Cardiac septum (tissue), 1 donor: ENCODE measurements at regions not wholly inside any gene's neighbourhood (a gene's known extent, or its start where the extent isn't known, plus 50 kb on each side); places are given as distances from the start of the nearest gene placed in this dataset.
"Not testable (repeated sequence)": the region's sequence is repeated elsewhere in the genome, so short reads cannot be mapped to it uniquely, and the experiment has no call there.

Source experiments
- DNase-seq: peaks from one replicate; pipeline ENCODE4 v3.0.0-alpha.2; 2020; ENCODE audit warnings: low spot score
- intact Hi-C: fragments of 100-400 bp; cut with DNase I; formaldehyde crosslinking; loops from one replicate; pipeline ENCODE4 v1.14.0; 2022
- donor health status: DM: no; HTN: no; CAD: no.

- DNase-seq, result no peak
- intact Hi-C loops, result loop anchor here (10.0 kb wide), 1 partner anchor 115 kb away; the partner anchor contains the start of gene CIBAR2
Observed at GRCh38 chr16:85229869-85230462, 117.7 kb upstream of the CIBAR2 start.

- DNase-seq, result not testable (repeated sequence)
- intact Hi-C loops, result loop anchor here (10.0 kb wide), 1 partner anchor 116 kb away; the partner anchor contains the start of gene CIBAR2
Observed at GRCh38 chr16:85230764-85231383, 118.6 kb upstream of the CIBAR2 start.

GRCh38 chr16:85231959-85232358 is 119.7 kb upstream of the CIBAR2 start:
- intact Hi-C loops, result loop anchor here (10.0 kb wide), 1 partner anchor 117 kb away; the partner anchor contains the start of gene CIBAR2
- DNase-seq, result no peak

DNA sequence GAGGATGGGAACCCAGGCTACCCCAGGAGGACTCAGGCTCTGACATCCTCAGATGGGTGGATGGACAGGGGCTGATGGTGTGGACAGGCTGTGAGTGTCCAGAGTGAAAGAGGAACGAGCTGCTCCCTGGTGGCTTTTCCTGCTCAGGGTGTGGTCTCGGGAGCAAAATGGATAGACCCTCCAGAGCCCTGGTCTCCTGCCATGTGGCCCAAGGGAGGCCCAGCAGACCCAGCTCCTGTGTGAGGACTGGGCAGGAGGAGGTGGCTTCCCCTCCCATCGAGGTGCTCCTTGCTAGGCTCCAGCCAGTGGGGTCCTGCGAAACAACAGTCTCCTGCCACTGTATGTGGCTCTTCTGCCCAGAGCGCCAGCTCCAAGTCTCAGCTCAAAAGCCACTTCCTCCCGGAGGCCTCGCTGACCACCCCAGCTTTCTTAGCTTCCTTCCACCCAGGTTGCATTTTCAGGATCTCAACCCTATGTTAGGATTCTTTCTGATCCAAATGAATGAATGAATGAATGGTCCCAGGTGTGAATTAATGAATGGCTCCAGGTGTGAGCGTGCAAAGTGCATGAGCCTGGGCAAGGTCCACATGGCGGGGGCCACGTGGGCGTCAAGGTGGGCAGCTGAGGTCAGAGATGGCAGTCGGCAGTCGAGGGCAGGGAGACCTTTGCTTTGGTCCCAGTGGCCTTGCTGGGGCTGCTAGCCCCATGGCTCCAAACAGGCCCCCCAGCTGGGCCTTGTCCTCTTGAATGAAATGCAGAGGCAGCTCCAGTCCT is 120.3 kb upstream of the CIBAR2 start:
- no peak for DNase-seq
- intact Hi-C loops, result loop anchor here (10.0 kb wide), 1 partner anchor 118 kb away; the partner anchor contains the start of gene CIBAR2

DNA sequence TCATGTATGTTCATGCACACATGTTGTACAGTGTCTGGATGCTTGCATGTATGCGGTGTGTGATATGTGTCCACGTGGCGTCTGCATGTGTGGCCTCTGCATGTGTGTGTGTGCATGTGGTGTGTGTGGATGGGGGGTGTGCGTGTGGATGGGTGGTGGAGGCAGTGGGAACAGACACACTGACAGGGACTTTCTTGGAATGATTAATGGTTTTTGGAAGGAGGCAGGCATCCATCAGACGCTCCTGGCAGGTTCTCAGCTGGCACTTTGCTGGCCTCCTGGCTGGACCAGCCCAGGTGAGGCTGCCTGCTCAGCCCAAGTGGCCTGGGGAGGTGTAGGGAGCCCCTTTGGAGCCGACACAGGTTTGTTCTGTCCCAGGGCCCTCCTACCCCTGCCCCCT is 121.2 kb upstream of the CIBAR2 start:
- no peak for DNase-seq
- intact Hi-C loops, result loop anchor here (10.0 kb wide), 1 partner anchor 119 kb away; the partner anchor contains the start of gene CIBAR2

GRCh38 chr16:85234310-85235204 is 122.3 kb upstream of the CIBAR2 start:
- intact Hi-C loops, result loop anchor here (1.0 to 10.0 kb wide), 3 partner anchors 14 to 120 kb away; partner anchors contain the start of gene CIBAR2
- no peak for DNase-seq

GRCh38 chr16:85235991-85236817 is 123.9 kb upstream of the CIBAR2 start:
- DNase-seq, result no peak
- intact Hi-C loops, result loop anchor here (5.0 to 10.0 kb wide), 2 partner anchors 64 to 121 kb away; partner anchors contain the start of gene CIBAR2

GRCh38 chr16:85236818-85237150 is 124.5 kb upstream of the CIBAR2 start:
- intact Hi-C loops, result loop anchor here (5.0 to 10.0 kb wide), 2 partner anchors 64 to 122 kb away; partner anchors contain the start of gene CIBAR2
- no peak for DNase-seq

DNA sequence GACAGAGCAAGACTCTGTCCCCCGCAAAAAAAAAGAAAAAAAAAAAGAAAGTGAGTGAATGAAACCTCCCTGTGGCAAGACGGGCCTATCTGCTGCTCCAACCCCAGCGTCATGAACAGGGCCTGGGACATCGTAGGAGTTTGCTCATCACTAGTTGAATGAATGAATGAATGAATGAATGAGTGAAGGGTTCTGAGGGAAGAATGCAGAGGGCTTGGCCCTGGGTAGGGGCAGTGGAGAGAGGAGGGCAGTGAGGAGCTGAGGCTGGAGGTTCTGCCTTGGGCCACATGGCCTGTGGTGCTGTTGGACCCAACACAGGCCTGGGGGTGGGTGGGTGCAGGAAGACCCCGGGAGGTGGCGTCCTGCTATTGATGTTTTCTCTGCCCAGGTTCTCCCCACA is 125.5 kb upstream of the CIBAR2 start:
- intact Hi-C loops, result loop anchor here (5.0 to 10.0 kb wide), 2 partner anchors 66 to 123 kb away; partner anchors contain the start of gene CIBAR2
- no peak for DNase-seq

DNA sequence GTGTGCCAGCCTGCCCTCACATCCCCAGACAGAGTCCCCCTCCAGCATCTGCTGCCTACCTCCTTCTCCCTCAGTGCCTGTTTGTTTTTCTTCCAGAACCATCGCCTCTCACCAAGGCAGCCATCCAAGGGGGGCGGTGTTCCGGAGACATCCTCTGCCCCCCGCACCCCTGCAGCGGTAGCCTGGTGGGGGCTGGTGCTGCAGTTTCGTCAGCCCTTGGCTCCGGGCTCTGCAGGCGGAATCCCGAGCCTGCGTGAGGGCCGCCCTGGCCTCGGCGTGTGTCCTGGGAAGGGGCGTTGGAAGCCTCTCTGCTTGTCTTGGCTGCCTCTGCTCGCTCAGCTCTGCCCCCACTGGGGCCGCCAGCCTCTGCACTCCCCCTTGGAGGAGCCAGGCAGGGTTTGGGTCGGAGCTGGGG is 126.0 kb upstream of the CIBAR2 start:
- no peak for DNase-seq
- intact Hi-C loops, result loop anchor here (5.0 to 10.0 kb wide), 2 partner anchors 66 to 123 kb away; partner anchors contain the start of gene CIBAR2

DNA sequence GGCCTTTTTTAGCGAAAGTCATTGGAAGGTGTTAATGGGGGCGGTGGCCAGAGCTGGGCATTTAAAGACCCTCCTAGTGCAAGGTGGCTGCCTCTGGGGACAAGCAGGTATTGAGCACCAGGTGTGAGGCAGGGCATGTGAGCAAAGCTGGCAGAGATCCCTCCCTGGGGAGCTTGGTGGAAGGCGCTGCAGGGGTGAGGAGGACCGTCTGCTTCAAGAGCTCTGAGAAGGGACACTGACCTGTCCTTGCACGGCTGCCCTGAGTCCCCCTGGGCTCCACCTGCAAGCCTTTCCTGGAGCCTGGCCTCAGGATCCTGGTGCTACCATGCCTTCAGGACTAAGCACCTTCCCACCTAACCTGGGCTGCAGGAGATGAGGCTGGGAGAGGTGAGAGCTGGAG is 127.0 kb upstream of the CIBAR2 start:
- DNase-seq, result no peak
- intact Hi-C loops, result loop anchor here (5.0 to 10.0 kb wide), 2 partner anchors 67 to 124 kb away; partner anchors contain the start of gene CIBAR2

GRCh38 chr16:85239871-85240270 is 127.6 kb upstream of the CIBAR2 start:
- intact Hi-C loops, result loop anchor here (5.0 to 10.0 kb wide), 2 partner anchors 68 to 125 kb away; partner anchors contain the start of gene CIBAR2

GRCh38 chr16:85240982-85241924 is 129.0 kb upstream of the CIBAR2 start:
- intact Hi-C loops, result no loop called here
- no peak for DNase-seq

More at GRCh38 chr16:85239871-85240270, 127.6 kb upstream of the CIBAR2 start:
- no peak for DNase-seq

DNA sequence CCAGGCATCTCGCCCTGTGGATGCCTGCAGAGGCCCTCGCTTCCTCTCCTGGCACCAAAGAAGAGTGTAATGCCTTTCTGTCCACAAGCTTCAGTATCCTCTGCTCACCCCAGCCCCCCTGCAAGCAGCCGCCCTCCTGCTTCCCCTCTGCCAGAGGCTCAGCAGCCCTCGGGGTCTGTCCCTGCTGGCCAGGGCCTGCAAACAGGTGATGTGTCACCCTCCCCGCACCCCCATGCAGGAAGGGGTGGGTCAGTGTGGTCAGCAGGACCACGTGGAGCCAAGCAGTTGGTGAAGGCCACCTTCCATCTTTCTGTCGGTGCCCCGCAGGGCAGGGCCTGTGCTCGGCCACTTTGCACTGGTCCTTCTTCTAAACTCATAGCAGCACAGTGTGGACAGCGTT is 129.9 kb upstream of the CIBAR2 start:
- intact Hi-C loops, result no loop called here
- no peak for DNase-seq

DNA sequence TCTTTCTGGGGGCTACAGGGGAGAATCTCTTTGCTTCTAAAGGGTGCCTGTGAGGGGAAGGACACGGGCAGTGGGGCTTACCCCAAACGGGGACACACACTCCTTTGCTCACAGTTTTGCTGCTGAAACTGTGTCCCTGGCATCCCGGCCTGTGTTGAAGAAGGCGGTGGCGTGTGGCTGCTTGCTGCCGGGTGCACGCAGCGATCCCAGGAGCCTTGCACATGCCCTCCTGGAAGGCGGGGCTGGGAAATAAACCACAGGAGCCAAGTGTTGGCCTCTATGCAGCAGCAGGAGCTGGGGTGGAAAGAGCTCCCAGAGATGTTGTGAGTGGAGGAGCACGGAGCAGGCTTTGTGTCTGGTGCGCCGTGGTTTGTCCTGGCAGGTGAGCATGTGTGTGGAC is 131.0 kb upstream of the CIBAR2 start:
- DNase-seq, result no peak
- intact Hi-C loops, result no loop called here

DNA sequence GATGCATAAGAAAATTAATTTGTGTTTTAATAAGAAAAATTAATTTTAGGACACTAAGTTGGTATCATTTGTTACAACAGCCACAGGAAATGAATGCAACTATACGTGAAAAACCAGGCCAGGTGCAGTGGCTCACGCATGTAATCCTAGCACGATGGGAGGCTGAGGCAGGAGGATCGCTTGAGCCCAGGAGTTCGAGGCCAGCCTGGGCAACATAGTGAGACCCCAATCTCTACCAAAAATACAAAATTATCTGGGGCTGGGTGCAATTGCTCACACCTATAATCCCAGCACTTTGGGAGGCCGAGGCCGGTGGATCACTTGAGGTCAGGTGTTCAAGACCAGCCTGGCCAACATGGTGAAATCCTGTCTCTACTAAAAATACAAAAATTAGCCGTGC is 132.2 kb upstream of the CIBAR2 start:
- intact Hi-C loops, DNase-seq: not testable (repeated sequence)
